GM12878 (cell line): ENCODE measurements at regions not wholly inside any gene's neighbourhood (a gene's known extent, or its start where the extent isn't known, plus 50 kb on each side); places are given as distances from the start of the nearest gene placed in this dataset.

Experiments used
- ATAC-seq: fragments of 200-7000 bp; cut with Tn5 transposase; 3 replicates; pipeline ENCODE4 v1.9.1; 2020; ENCODE audit warnings: mild to moderate bottlenecking, moderate library complexity
- BruUV-seq: library from RNA; stranded (reverse); fragments of 400-500 nt; replicated peaks from 2 replicates; lab custom pipeline; 2021; lab: Mats Ljungman, UMichigan
- CTCF ChIA-PET: fragments of 300-600 bp; sonication (Branson Sonifier 250); formaldehyde crosslinking; extraction: SDS; loops from one replicate; lab custom pipeline; 2021; ENCODE audit warnings: inconsistent platforms; lab: Yijun Ruan, JAX
- POLR2A ChIA-PET: fragments of 350-600 bp; formaldehyde crosslinking; extraction: SDS; loops from one replicate; lab custom pipeline; 2021; ENCODE audit warnings: inconsistent platforms; lab: Charles Lee
- RAD21 ChIA-PET: fragments of 300-600 bp; sonication (Branson Sonifier 250); formaldehyde crosslinking; loops from one replicate; lab custom pipeline; 2023; ENCODE audit warnings: antibody characterized with exemption; ENCODE audit not compliant: unreplicated experiment; lab: Charles Lee
- SMC1A ChIA-PET: fragments of 300-600 bp; sonication (Branson Sonifier 250); formaldehyde crosslinking; loops from one replicate; lab custom pipeline; 2023; ENCODE audit not compliant: unreplicated experiment, uncharacterized antibody; lab: Charles Lee
- DNase-seq: peaks from one replicate; pipeline ENCODE4 v3.0.0-alpha.2; 2011; ENCODE audit warnings: low read depth, low spot score
- FAIRE-seq: peaks from 3 replicates; lab custom pipeline; 2011; peaks lifted over from hg19 to GRCh38; lab: Jason Lieb, UNC
- H2AFZ ChIP-seq: 2 replicates; pipeline ENCODE4 v1.6.0; 2011; ENCODE audit warnings: low read depth, low read length, control low read depth; ENCODE audit not compliant: control insufficient read depth
- H3K27ac ChIP-seq: 2 replicates; pipeline ENCODE4 v1.5.1; 2011; ENCODE audit warnings: control low read depth; ENCODE audit not compliant: control insufficient read depth, insufficient read depth
- H3K27me3 ChIP-seq, 2 experiments: replicated peaks in 1 of 2; 2 replicates each; pipeline versions ENCODE4 v1.6.0 to v1.6.1; 2011; ENCODE audit warnings: low read length in 1 of 2; ENCODE audit not compliant: control insufficient read depth in 2 of 2, insufficient read depth in 2 of 2
- H3K36me3 ChIP-seq, 2 experiments: 2 replicates each; pipeline ENCODE4 v1.5.1; 2011; ENCODE audit warnings: low read length in 1 of 2; ENCODE audit not compliant: control insufficient read depth in 2 of 2, insufficient read depth in 2 of 2
- H3K4me1 ChIP-seq: 2 replicates; pipeline ENCODE4 v1.6.1; 2011; ENCODE audit warnings: mild to moderate bottlenecking, low read length, moderate library complexity, mixed read lengths; ENCODE audit not compliant: control insufficient read depth, insufficient read depth
- H3K4me2 ChIP-seq: 2 replicates; pipeline ENCODE4 v1.6.0; 2011; ENCODE audit warnings: control low read depth; ENCODE audit not compliant: control insufficient read depth, insufficient read depth
- H3K4me3 ChIP-seq: fragments of 200-600 bp; sonication (generic); 2 replicates; pipeline ENCODE4 v1.5.1; 2016
- H3K79me2 ChIP-seq: 2 replicates; pipeline ENCODE4 v1.6.0; 2011; ENCODE audit warnings: low read length; ENCODE audit not compliant: control insufficient read depth, insufficient read depth
- H3K9ac ChIP-seq: 2 replicates; pipeline ENCODE4 v1.8.0; 2011; ENCODE audit warnings: low read length, control low read depth, mixed read lengths; ENCODE audit not compliant: control insufficient read depth, insufficient read depth
- H3K9me3 ChIP-seq: replicated peaks from 3 replicates; pipeline ENCODE4 v1.5.1; 2011; ENCODE audit warnings: mild to moderate bottlenecking, low read length; ENCODE audit not compliant: control insufficient read depth, insufficient read depth
- H4K20me1 ChIP-seq: 2 replicates; pipeline ENCODE4 v1.6.0; 2011; ENCODE audit not compliant: control insufficient read depth, insufficient read depth
- BACH1 ChIP-seq: fragments of 450-650 bp; IDR thresholded peaks from 2 replicates; pipeline ENCODE4 v1.6.1; 2017; ENCODE audit warnings: mild to moderate bottlenecking, borderline replicate concordance
- EZH2 ChIP-seq: IDR thresholded peaks from 2 replicates; pipeline ENCODE4 v1.6.1; 2012; ENCODE audit warnings: low read depth, mild to moderate bottlenecking, control low read depth, inconsistent platforms, low read length, borderline replicate concordance; ENCODE audit not compliant: control insufficient read depth
- HSF1 ChIP-seq: fragments of 150-350 bp; IDR thresholded peaks from 2 replicates; pipeline ENCODE4 v1.6.1; 2014; ENCODE audit warnings: mild to moderate bottlenecking, low read depth, low read length
- IKZF1 ChIP-seq: fragments of 450-650 bp; conservative IDR thresholded peaks from 2 replicates; pipeline ENCODE4 v1.6.1; 2017; ENCODE audit warnings: antibody characterized with exemption, mild to moderate bottlenecking
- MAX ChIP-seq: IDR thresholded peaks from 2 replicates; pipeline ENCODE4 v1.6.1; 2012; ENCODE audit warnings: low read depth, low read length, improper control_type of control experiment
- NRF1 ChIP-seq: conservative IDR thresholded peaks from 2 replicates; pipeline ENCODE4 v1.6.1; 2011; ENCODE audit warnings: mild to moderate bottlenecking, low read depth, low read length, improper control_type of control experiment
- POLR2AphosphoS2 ChIP-seq: IDR thresholded peaks from 2 replicates; pipeline ENCODE4 v1.6.1; 2011; ENCODE audit warnings: low read depth, mild to moderate bottlenecking, low read length, improper control_type of control experiment, moderate library complexity
- RELA ChIP-seq: fragments of 450-650 bp; IDR thresholded peaks from 2 replicates; pipeline ENCODE4 v1.8.0; 2014; ENCODE audit warnings: borderline replicate concordance; ENCODE audit not compliant: partially characterized antibody
- SIX5 ChIP-seq: IDR thresholded peaks from 2 replicates; pipeline ENCODE4 v1.6.1; 2011; ENCODE audit warnings: mild to moderate bottlenecking, low read depth, low read length, moderate library complexity; ENCODE audit not compliant: severe bottlenecking
- SMARCA5 ChIP-seq: fragments of 450-650 bp; IDR thresholded peaks from 2 replicates; pipeline ENCODE4 v1.6.1; 2017; ENCODE audit warnings: mild to moderate bottlenecking
- SMC3 ChIP-seq: IDR thresholded peaks from 2 replicates; pipeline ENCODE4 v1.6.1; 2011; ENCODE audit warnings: low read length, improper control_type of control experiment, borderline replicate concordance
- SPI1 ChIP-seq: IDR thresholded peaks from 2 replicates; pipeline ENCODE4 v1.6.1; 2011; ENCODE audit warnings: low read depth, mild to moderate bottlenecking, low read length, moderate library complexity, borderline replicate concordance; ENCODE audit not compliant: insufficient read depth
- SREBF1 ChIP-seq: IDR thresholded peaks from 2 replicates; pipeline ENCODE4 v1.6.1; 2012; ENCODE audit warnings: mild to moderate bottlenecking, low read length
- SREBF2 ChIP-seq: IDR thresholded peaks from 2 replicates; pipeline ENCODE4 v1.6.1; 2012; ENCODE audit warnings: mild to moderate bottlenecking, low read length
- STAT1 ChIP-seq: fragments of 450-650 bp; conservative IDR thresholded peaks from 2 replicates; pipeline ENCODE4 v1.6.1; 2014; ENCODE audit warnings: antibody characterized with exemption, mild to moderate bottlenecking
- SUPT20H ChIP-seq: IDR thresholded peaks from 2 replicates; pipeline ENCODE4 v1.6.1; 2011; ENCODE audit warnings: low read depth, mild to moderate bottlenecking, low read length, moderate library complexity, borderline replicate concordance; ENCODE audit not compliant: control insufficient read depth
- TCF3 ChIP-seq: IDR thresholded peaks from 2 replicates; pipeline ENCODE4 v1.6.1; 2012; ENCODE audit warnings: low read depth, mild to moderate bottlenecking, low read length, borderline replicate concordance; ENCODE audit not compliant: insufficient read depth
- YY1 ChIP-seq: IDR thresholded peaks from 2 replicates; pipeline ENCODE4 v1.6.1; 2011; ENCODE audit warnings: low read depth, mild to moderate bottlenecking, low read length
- ZNF384 ChIP-seq: IDR thresholded peaks from 2 replicates; pipeline ENCODE4 v1.6.1; 2012; ENCODE audit warnings: low read depth, mild to moderate bottlenecking, low read length, improper control_type of control experiment, borderline replicate concordance
- ZNF592 ChIP-seq: fragments of 450-650 bp; IDR thresholded peaks from 2 replicates; pipeline ENCODE4 v1.6.1; 2017; ENCODE audit warnings: mild to moderate bottlenecking, moderate library complexity
- WGBS: methylation state at CpG from one replicate; pipeline ENCODE4 v1.1.6; 2016; ENCODE audit warnings: low lambda C conversion rate; ENCODE audit not compliant: insufficient replicate concordance, insufficient coverage; ENCODE audit errors: missing lambda C conversion rate; 5-methylcytosine and 5-hydroxymethylcytosine counted together
- in situ Hi-C: fragments of 300-500 bp; cut with MboI; formaldehyde crosslinking; loops from 9 replicates; pipeline ENCODE4 v1.14.3; 2018; ENCODE audit warnings: mixed read lengths
- intact Hi-C: fragments of 100-400 bp; cut with micrococcal nuclease; formaldehyde crosslinking; loops from one replicate; pipeline ENCODE4 v1.14.2; 2022; ENCODE audit not compliant: unreplicated experiment

GRCh38 chr17:77066165-77066564, 74.6 kb upstream of the SEC14L1 start:
- Histone ChIP-seq H3K36me3 (no peaks in the 10 kb centered on the region), H3K79me2 (no peaks in the 10 kb centered on the region)
- SMC1A ChIA-PET = interaction anchor here (1.7 kb wide), 1 partner anchor 10 kb away, joined by 6 read pairs; no protein-coding TSS in a partner anchor
- RAD21 ChIA-PET = interaction anchor here (0.8 to 1.8 kb wide), 3 partner anchors 10 to 197 kb away, joined by 4 to 8 read pairs (median 5); partner anchors contain the start of gene MGAT5B
- ATAC-seq = no peak
- POLR2A ChIA-PET = interaction anchor here (0.5 kb wide), 1 partner anchor 484 kb away, joined by 7 read pairs; no protein-coding TSS in a partner anchor
- WGBS = 42% methylated on average over 2 of the region's 2 CpGs
- TF ChIP-seq STAT1 (no peak), YY1 (no peak), SPI1 (no peak), SMARCA5 (no peak), ZNF592 (no peak), SIX5 (no peak), ZNF384 (no peak), IKZF1 (no peak), SMC3 (no peak), TCF3 (no peak), SREBF1 (no peak), SUPT20H (no peak), RELA (no peak), MAX (no peak), EZH2 (no peak), BACH1 (no peak), POLR2AphosphoS2 (no peak), NRF1 (no peak), HSF1 (no peak), SREBF2 (no peak)
- TF ChIP-seq, all 136 proteins: peak for 0
- no peak overlapping the region for H3K4me3 ChIP-seq
- DNase-seq (no peak), FAIRE-seq (no peak)
- in situ Hi-C loops (no loop called here), intact Hi-C loops (loop anchor here (5.0 kb wide), 1 partner anchor 249 kb away; no protein-coding TSS in a partner anchor)
- no peaks in the 10 kb centered on the region for H3K9me3 ChIP-seq
- H4K20me1 ChIP-seq = no peaks in the 10 kb centered on the region
- H2AFZ ChIP-seq = no peak overlapping the region
- no peak overlapping the region for H3K27ac ChIP-seq
- no peak overlapping the region for H3K4me2 ChIP-seq
- no peak overlapping the region for H3K9ac ChIP-seq
- BruUV-seq = no TSS peak
- CTCF ChIA-PET = interaction anchor here (0.7 to 3.8 kb wide), 9 partner anchors 7 to 247 kb away, joined by 3 to 21 read pairs (median 5); partner anchors contain the start of gene MGAT5B
- no peaks in the 10 kb centered on the region for H3K4me1 ChIP-seq
- H3K27me3 ChIP-seq = peaks cover 0 to 3% of the 10 kb centered on the region in 2 experiments; a peak in 1 of 4 replicates
